ENCODE measurements at regions not wholly inside any gene's neighbourhood (a gene's known extent, or its start where the extent isn't known, plus 50 kb on each side); places are given as distances from the start of the nearest gene placed in this dataset.
"Not testable (repeated sequence)": the region's sequence is repeated elsewhere in the genome, so short reads cannot be mapped to it uniquely, and the experiment has no call there.

DNA sequence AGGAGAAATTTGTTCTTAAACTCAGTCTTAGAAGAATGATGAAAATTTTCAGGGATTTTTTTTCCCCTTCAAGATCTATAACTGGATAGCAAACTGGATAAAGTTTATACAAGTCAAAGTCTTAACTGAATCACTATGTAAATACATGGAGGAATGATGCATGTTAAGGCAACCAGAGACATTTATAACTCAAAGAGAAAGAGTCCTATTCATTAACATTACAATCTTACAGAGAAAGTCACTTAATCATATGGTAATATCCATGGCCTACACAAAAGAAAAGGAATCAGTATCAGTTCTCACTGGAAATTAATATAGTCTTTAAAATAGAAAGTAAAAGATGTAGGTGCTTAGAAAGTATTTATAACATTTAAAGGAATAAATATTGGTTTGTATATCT, 869.1 kb downstream of the TBL1XR1 start:
- Histone ChIP-seq H2AFZ (ENCODE audit: low read depth) (no peak overlapping the region), H3K9ac (no peak overlapping the region), H3K36me3 (replicated peaks in 1 of 2; ENCODE audit: control insufficient read depth in 1 of 2, insufficient read depth in 2 of 2, low read length in 1 of 2) (no peaks in the 10 kb centered on the region), H3F3A (replicated peaks; ENCODE audit: insufficient read depth) (no peaks in the 10 kb centered on the region), H3K27me3 (ENCODE audit: insufficient read depth) (no peaks in the 10 kb centered on the region), H3K9me2 (no peaks in the 10 kb centered on the region), H3K4me3 (ENCODE audit: low read depth in 2 of 2, low read length in 1 of 2) (no peak overlapping the region), H3K79me2 (ENCODE audit: insufficient read depth) (no peaks in the 10 kb centered on the region), H3K4me1 (ENCODE audit: control insufficient read depth in 1 of 2, insufficient read depth in 2 of 2, low read depth in 1 of 2, low read length in 1 of 2) (no peaks in the 10 kb centered on the region), H3K9me3 (peaks cover 3% of the 10 kb centered on the region; the same call in 1 of the 2 replicates), H3K4me2 (no peak overlapping the region), H3K27ac (ENCODE audit: low read depth in 2 of 2, low read length in 1 of 2) (no peak overlapping the region), H4K20me1 (ENCODE audit: insufficient read depth) (no peaks in the 10 kb centered on the region)
- TF ChIP-seq EZH2phosphoT487 (IDR thresholded peaks at IDR 0.05; ENCODE audit: borderline replicate concordance, low read depth) (no peak), FOXJ3 (CRISPR knock-in tag; IDR thresholded peaks at IDR 0.05) (no peak), RFX5 (IDR thresholded peaks at IDR 0.05; ENCODE audit: low read length) (no peak), ZBTB33 (IDR thresholded peaks at IDR 0.05; ENCODE audit: borderline replicate concordance, low read depth) (no peak), USF2 (IDR thresholded peaks at IDR 0.05; ENCODE audit: borderline replicate concordance, low read depth, low read length) (no peak), POLR2AphosphoS5 (IDR thresholded peaks at IDR 0.05; ENCODE audit: low read depth, low read length) (no peak), TAF1 (IDR thresholded peaks at IDR 0.05; ENCODE audit: borderline replicate concordance, low read depth, low read length) (no peak)
- TF ChIP-seq, protein P1, sequence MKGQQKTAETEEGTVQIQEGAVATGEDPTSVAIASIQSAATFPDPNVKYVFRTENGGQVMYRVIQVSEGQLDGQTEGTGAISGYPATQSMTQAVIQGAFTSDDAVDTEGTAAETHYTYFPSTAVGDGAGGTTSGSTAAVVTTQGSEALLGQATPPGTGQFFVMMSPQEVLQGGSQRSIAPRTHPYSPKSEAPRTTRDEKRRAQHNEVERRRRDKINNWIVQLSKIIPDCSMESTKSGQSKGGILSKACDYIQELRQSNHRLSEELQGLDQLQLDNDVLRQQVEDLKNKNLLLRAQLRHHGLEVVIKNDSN (IDR thresholded peaks at IDR 0.05; ENCODE audit: borderline replicate concordance, low read depth) = no peak
- TF ChIP-seq, protein P2, sequence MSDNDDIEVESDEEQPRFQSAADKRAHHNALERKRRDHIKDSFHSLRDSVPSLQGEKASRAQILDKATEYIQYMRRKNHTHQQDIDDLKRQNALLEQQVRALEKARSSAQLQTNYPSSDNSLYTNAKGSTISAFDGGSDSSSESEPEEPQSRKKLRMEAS (IDR thresholded peaks at IDR 0.05; ENCODE audit: low read depth) = no peak
- DNase-seq = no peak
- POLR2A ChIA-PET = no interaction called here
- CTCF ChIA-PET = no interaction called here

DNA sequence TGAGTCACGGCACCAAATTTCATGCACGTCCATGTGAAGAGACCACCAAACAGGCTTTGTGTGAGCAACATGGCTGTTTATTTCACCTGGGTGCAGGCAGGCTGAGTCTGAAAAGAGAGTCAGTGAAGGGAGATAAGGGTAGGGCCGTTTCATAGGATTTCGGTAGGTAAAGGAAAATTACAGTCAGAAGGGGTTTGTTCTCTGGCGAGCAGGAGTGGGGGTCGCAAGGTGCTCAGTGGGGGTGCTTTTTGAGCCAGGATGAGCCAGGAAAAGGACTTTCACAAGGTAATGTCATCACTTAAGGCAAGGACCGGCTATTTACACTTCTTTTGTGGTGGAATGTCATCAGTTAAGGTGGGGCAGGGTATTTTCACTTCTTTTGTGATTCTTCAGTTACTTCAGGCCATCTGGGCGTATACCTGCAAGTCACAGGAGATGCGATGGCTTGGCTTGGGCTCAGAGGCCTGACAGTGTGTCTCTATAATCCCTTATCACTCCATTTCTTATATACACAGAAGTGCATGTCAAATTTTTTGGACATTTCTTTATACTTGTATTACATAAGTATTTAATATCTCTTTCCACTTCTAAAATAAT, 870.3 kb downstream of the TBL1XR1 start:
- CTCF ChIA-PET = not testable (repeated sequence)

GRCh38 chr3:176321532-176321931, 875.8 kb downstream of the TBL1XR1 start:
- H2AFZ ChIP-seq (ENCODE audit: low read depth); H4K20me1 ChIP-seq (ENCODE audit: insufficient read depth); H3K27ac ChIP-seq (ENCODE audit: low read depth in 2 of 2, low read length in 1 of 2); H3K36me3 ChIP-seq (replicated peaks in 1 of 2; ENCODE audit: control insufficient read depth in 1 of 2, insufficient read depth in 2 of 2, low read length in 1 of 2); H3K4me2 ChIP-seq; H3F3A ChIP-seq (replicated peaks; ENCODE audit: insufficient read depth); H3K79me2 ChIP-seq (ENCODE audit: insufficient read depth); DNase-seq; CTCF ChIA-PET; POLR2A ChIA-PET; H3K27me3 ChIP-seq (ENCODE audit: insufficient read depth); H3K4me3 ChIP-seq (ENCODE audit: low read depth in 2 of 2, low read length in 1 of 2); H3K9me2 ChIP-seq; H3K9me3 ChIP-seq; H3K4me1 ChIP-seq (ENCODE audit: control insufficient read depth in 1 of 2, insufficient read depth in 2 of 2, low read depth in 1 of 2, low read length in 1 of 2); H3K9ac ChIP-seq: not testable (repeated sequence)
- WGBS (ENCODE audit: low lambda C conversion rate) = 50% methylated on average over 8 of the region's 8 CpGs

More for the DNA sequence above, 870.3 kb downstream of the TBL1XR1 start:
- H2AFZ ChIP-seq (ENCODE audit: low read depth); H3K36me3 ChIP-seq (replicated peaks in 1 of 2; ENCODE audit: control insufficient read depth in 1 of 2, insufficient read depth in 2 of 2, low read length in 1 of 2); POLR2A ChIA-PET; H3K4me1 ChIP-seq (ENCODE audit: control insufficient read depth in 1 of 2, insufficient read depth in 2 of 2, low read depth in 1 of 2, low read length in 1 of 2); H3K9ac ChIP-seq; H3K27me3 ChIP-seq (ENCODE audit: insufficient read depth); H3K27ac ChIP-seq (ENCODE audit: low read depth in 2 of 2, low read length in 1 of 2); H3K9me2 ChIP-seq; DNase-seq; H3K9me3 ChIP-seq; H3K79me2 ChIP-seq (ENCODE audit: insufficient read depth); H3K4me3 ChIP-seq (ENCODE audit: low read depth in 2 of 2, low read length in 1 of 2); H4K20me1 ChIP-seq (ENCODE audit: insufficient read depth); H3K4me2 ChIP-seq; H3F3A ChIP-seq (replicated peaks; ENCODE audit: insufficient read depth): not testable (repeated sequence)
- 55% methylated on average over 8 of the region's 9 CpGs for WGBS (ENCODE audit: low lambda C conversion rate)

Measured in SK-N-SH (cell line).